GM19452 (cell line): ENCODE measurements at regions not wholly inside any gene's neighbourhood (a gene's known extent, or its start where the extent isn't known, plus 50 kb on each side); places are given as distances from the start of the nearest gene placed in this dataset.

Source experiments
- ATAC-seq: cut with Tn5 transposase; IDR thresholded peaks from one replicate; pipeline ENCODE4 v1.9.1; 2021; ENCODE audit not compliant: unreplicated experiment

GRCh38 chr2:200725596-200725995, 86.1 kb upstream of the BZW1 start:
- ATAC-seq = no peak

- ATAC-seq = no peak
These were observed 83.1 kb upstream of the BZW1 start for GRCh38 chr2:200728630-200729029.

GRCh38 chr2:200730302-200730701, 81.4 kb upstream of the BZW1 start:
- no peak for ATAC-seq

- no peak for ATAC-seq
These were observed 80.8 kb upstream of the BZW1 start for GRCh38 chr2:200730960-200731359.

GRCh38 chr2:200732866-200733265, 78.8 kb upstream of the BZW1 start:
- ATAC-seq = no peak

- no peak for ATAC-seq
These were observed 78.0 kb upstream of the BZW1 start for GRCh38 chr2:200733713-200734198.

- ATAC-seq = no peak
These were observed 76.6 kb upstream of the BZW1 start for GRCh38 chr2:200735061-200735460.

GRCh38 chr2:200736646-200737274, 75.0 kb upstream of the BZW1 start:
- ATAC-seq = no peak

GRCh38 chr2:200737585-200737984, 74.1 kb upstream of the BZW1 start:
- no peak for ATAC-seq

GRCh38 chr2:200738590-200738989, 73.1 kb upstream of the BZW1 start:
- ATAC-seq = no peak

GRCh38 chr2:200740907-200741306, 70.8 kb upstream of the BZW1 start:
- ATAC-seq = no peak

- ATAC-seq = no peak
These were observed 70.1 kb upstream of the BZW1 start for GRCh38 chr2:200741468-200742202.

- ATAC-seq = no peak
These were observed 69.3 kb upstream of the BZW1 start for GRCh38 chr2:200742426-200742825.

GRCh38 chr2:200743042-200743676, 68.6 kb upstream of the BZW1 start:
- no peak for ATAC-seq

- ATAC-seq = no peak
These were observed 67.5 kb upstream of the BZW1 start for GRCh38 chr2:200744201-200744602.

- no peak for ATAC-seq
These were observed 65.4 kb upstream of the BZW1 start for GRCh38 chr2:200746301-200746700.

GRCh38 chr2:200747668-200748618, 63.8 kb upstream of the BZW1 start:
- no peak for ATAC-seq

- no peak for ATAC-seq
These were observed 62.9 kb upstream of the BZW1 start for GRCh38 chr2:200748779-200749178.

GRCh38 chr2:200749631-200750322, 61.9 kb upstream of the BZW1 start:
- ATAC-seq = no peak

- no peak for ATAC-seq
These were observed 61.3 kb upstream of the BZW1 start for GRCh38 chr2:200750323-200750910.
